ENCODE measurements at regions not wholly inside any gene's neighbourhood (a gene's known extent, or its start where the extent isn't known, plus 50 kb on each side); places are given as distances from the start of the nearest gene placed in this dataset.

DNA sequence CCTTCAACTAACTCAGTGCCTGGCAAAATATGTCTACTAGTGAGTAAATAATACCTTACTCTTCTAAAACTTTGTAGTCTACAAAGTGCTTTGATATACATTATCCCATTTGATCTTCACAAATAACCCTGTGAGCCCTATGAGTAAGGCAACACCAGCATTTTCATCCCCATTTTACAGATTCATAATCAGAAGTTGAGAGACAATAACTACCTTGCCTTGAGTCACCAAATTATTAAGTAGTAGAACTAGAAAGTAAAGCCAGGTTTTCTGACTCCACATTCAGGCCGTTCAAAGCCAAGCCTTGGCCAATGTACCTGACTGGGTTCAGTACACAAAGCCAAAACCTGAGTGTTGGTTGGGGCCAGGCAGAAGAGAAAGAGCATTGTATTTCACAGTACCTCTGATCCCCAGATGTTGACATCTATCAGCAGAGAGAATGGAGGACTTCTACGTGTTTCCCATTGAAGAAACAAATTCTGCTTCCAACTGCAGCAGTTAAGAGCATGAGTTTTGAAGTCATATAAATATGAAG, 111.3 kb upstream of the LGSN start:
- TF ChIP-seq, protein P1, sequence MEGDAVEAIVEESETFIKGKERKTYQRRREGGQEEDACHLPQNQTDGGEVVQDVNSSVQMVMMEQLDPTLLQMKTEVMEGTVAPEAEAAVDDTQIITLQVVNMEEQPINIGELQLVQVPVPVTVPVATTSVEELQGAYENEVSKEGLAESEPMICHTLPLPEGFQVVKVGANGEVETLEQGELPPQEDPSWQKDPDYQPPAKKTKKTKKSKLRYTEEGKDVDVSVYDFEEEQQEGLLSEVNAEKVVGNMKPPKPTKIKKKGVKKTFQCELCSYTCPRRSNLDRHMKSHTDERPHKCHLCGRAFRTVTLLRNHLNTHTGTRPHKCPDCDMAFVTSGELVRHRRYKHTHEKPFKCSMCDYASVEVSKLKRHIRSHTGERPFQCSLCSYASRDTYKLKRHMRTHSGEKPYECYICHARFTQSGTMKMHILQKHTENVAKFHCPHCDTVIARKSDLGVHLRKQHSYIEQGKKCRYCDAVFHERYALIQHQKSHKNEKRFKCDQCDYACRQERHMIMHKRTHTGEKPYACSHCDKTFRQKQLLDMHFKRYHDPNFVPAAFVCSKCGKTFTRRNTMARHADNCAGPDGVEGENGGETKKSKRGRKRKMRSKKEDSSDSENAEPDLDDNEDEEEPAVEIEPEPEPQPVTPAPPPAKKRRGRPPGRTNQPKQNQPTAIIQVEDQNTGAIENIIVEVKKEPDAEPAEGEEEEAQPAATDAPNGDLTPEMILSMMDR (IDR thresholded peaks at IDR 0.05; ENCODE audit: borderline replicate concordance): no peak
- DNase-seq: no peak
- H3K27me3 ChIP-seq (ENCODE audit: low read depth): no peaks in the 10 kb centered on the region
- H3K4me3 ChIP-seq: no peak overlapping the region
- intact Hi-C loops (cut with micrococcal nuclease): no loop called here
- no peaks in the 10 kb centered on the region for H3K36me3 ChIP-seq
- H3K4me1 ChIP-seq: no peaks in the 10 kb centered on the region
- no peak overlapping the region for H3K27ac ChIP-seq (replicated peaks)
- H3K9me3 ChIP-seq (replicated peaks): no peaks in the 10 kb centered on the region

DNA sequence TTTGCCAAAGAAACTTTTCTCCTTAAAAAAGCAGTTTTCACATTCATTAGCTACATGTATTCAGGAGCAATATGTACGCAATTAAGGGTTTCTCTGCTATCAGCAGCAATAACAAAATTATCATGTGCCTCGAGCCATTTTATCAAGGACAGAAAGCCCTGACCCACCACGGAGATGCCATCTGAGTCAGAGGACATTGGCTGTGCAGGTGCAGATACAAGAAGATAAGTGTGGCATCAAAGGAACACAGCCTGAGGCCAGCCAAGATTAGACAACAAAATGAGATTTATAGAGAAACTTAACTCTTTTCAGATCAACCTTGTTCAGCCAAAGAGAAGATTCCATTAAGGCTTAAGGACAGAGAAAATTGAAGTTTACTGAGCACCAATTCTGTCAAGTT, 115.2 kb upstream of the LGSN start:
- DNase-seq: no peak
- Histone ChIP-seq H3K9me3 (replicated peaks) (no peaks in the 10 kb centered on the region), H3K4me3 (no peak overlapping the region), H3K36me3 (no peaks in the 10 kb centered on the region), H3K27me3 (ENCODE audit: low read depth) (no peaks in the 10 kb centered on the region), H3K4me1 (no peaks in the 10 kb centered on the region), H3K27ac (replicated peaks) (no peak overlapping the region)
- TF ChIP-seq, protein P1 (IDR thresholded peaks at IDR 0.05; ENCODE audit: borderline replicate concordance): no peak
- intact Hi-C loops (cut with micrococcal nuclease): no loop called here

DNA sequence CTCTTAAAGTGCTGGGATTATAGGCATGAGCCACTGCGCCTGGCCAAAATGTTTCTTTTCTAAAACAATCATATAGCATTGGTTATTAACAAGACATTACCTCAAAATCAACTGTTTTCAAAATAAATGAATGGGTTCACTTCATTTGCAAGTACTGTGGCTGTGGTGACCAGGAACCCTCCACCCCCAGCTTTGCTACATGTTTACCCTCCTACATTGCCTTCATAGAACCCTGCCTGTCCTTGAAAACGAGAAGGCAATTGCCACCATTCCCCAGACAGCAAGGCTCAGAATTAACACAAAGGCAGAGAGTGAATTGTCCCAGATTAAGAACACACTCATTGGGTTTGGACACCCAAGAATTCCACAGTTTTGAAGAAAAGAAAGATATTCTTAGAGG, 116.6 kb upstream of the LGSN start:
- no peaks in the 10 kb centered on the region for H3K27me3 ChIP-seq (ENCODE audit: low read depth)

DNA sequence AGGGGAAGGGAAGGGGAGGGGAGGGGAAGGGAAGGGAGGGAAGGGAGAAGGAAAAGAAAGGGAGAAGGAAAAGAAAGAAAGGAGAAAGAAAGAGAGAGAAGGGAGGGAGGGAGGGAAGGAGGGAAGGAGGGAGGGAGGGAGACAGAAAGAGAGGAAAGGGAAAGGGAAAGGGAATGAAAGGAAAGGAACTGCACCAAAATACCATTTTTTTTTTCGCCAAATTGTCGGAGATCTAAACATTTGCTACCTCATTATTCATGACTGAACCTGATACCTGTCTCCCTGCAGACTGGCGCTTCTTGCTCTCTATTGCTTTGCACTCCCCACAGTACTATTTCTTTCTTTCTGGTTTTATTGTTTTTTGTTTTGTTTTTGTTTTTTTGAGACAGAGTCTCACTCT, 117.3 kb upstream of the LGSN start:
- Histone ChIP-seq H3K4me1 (no peaks in the 10 kb centered on the region), H3K9me3 (replicated peaks) (no peaks in the 10 kb centered on the region), H3K4me3 (no peak overlapping the region), H3K27me3 (ENCODE audit: low read depth) (no peaks in the 10 kb centered on the region), H3K27ac (replicated peaks) (no peak overlapping the region), H3K36me3 (no peaks in the 10 kb centered on the region)
- no peak for DNase-seq
- TF ChIP-seq, protein P1 (IDR thresholded peaks at IDR 0.05; ENCODE audit: borderline replicate concordance): no peak
- intact Hi-C loops (cut with micrococcal nuclease): no loop called here

More for the DNA sequence above, 116.6 kb upstream of the LGSN start:
- Histone ChIP-seq H3K4me1 (no peaks in the 10 kb centered on the region), H3K36me3 (no peaks in the 10 kb centered on the region), H3K27ac (replicated peaks) (no peak overlapping the region), H3K9me3 (replicated peaks) (no peaks in the 10 kb centered on the region), H3K4me3 (no peak overlapping the region)
- TF ChIP-seq, protein P1 (IDR thresholded peaks at IDR 0.05; ENCODE audit: borderline replicate concordance): no peak
- no peak for DNase-seq
- intact Hi-C loops (cut with micrococcal nuclease): no loop called here

DNA sequence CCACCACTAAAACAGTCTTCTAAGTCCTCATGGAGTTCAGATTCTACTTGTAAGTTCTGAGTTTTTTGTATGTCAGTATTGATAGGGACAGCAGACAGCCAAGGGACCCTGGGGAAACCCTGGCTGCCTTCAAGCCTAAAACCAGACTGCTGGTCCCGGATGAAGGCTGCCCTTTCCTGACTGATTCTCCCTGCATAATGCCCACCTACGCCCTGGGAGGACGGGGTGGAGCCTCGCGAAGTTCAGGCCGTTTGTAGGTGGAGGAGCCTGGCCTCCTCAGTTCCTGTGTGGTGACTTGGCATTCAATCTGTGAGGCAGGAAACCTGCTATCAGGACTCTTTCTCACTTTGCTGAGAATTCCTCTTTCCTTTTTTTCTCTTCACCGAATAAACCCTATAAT, 120.3 kb upstream of the LGSN start:
- H3K36me3 ChIP-seq: no peaks in the 10 kb centered on the region
- DNase-seq: no peak
- no peaks in the 10 kb centered on the region for H3K4me1 ChIP-seq
- intact Hi-C loops (cut with micrococcal nuclease): no loop called here
- H3K27me3 ChIP-seq (ENCODE audit: low read depth): no peaks in the 10 kb centered on the region
- no peak overlapping the region for H3K4me3 ChIP-seq
- H3K27ac ChIP-seq (replicated peaks): no peak overlapping the region
- no peaks in the 10 kb centered on the region for H3K9me3 ChIP-seq (replicated peaks)
- TF ChIP-seq, protein P1 (IDR thresholded peaks at IDR 0.05; ENCODE audit: borderline replicate concordance): no peak
